Peyer's patch (tissue), 4 donors: ENCODE measurements at regions not wholly inside any gene's neighbourhood (a gene's known extent, or its start where the extent isn't known, plus 50 kb on each side); places are given as distances from the start of the nearest gene placed in this dataset.
"Not testable (repeated sequence)": the region's sequence is repeated elsewhere in the genome, so short reads cannot be mapped to it uniquely, and the experiment has no call there.

Source experiments
- CTCF ChIP-seq, 6 experiments: fragments of 450-650 bp in 4 of 6; fragments of 200-600 bp in 2 of 6; sonication (generic) in 1 of 6; IDR thresholded peaks; one replicate each; pipeline ENCODE4 v1.5.1; 2017 to 2019; ENCODE audit warnings: antibody characterized with exemption in 6 of 6, mild to moderate bottlenecking in 3 of 6, moderate library complexity in 1 of 6
- POLR2A ChIP-seq, 2 donors: fragments of 450-650 bp; IDR thresholded peaks; one replicate each; pipeline ENCODE4 v1.5.1; 2017; ENCODE audit warnings: antibody characterized with exemption in 2 of 2, mild to moderate bottlenecking in 2 of 2, moderate library complexity in 2 of 2

- not testable (repeated sequence) for TF ChIP-seq CTCF, POLR2A (IDR thresholded peaks at IDR 0.05)
Observed at GRCh38 chr5:7265776-7266175, 130.2 kb upstream of the ADCY2 start.
